ENCODE measurements at regions not wholly inside any gene's neighbourhood (a gene's known extent, or its start where the extent isn't known, plus 50 kb on each side); places are given as distances from the start of the nearest gene placed in this dataset.

DNA sequence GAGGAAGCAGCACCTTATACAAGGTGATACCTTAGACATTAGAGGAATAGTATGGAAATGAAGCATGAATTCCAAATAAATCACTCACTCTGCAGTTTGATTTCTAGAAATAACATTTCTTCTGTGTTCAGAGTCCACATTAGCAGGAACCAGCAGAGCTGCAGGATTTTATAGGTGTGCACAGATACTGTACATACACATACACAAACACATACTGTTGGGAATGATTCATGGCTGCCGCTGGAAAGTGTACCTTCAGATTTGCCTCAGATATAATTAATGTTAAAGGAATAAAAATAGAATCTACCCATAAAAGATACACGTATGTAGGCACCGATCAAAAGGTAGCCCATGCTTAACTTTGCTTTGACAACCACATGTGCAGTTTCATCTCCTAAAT lies 578.1 kb downstream of the CSNK1G3 start:
- 85% methylated on average over 3 of the region's 3 CpGs for WGBS
- H3K9me3 ChIP-seq (ENCODE audit: control insufficient read depth in 4 of 4, low read length in 3 of 4), result no peaks in the 10 kb centered on the region
- DNase-seq (ENCODE audit: low spot score), result no peak
- H3K36me3 ChIP-seq (ENCODE audit: control insufficient read depth in 4 of 4, insufficient read depth in 3 of 4, low read depth in 1 of 4, low read length in 3 of 4), result no peaks in the 10 kb centered on the region
- H3K9ac ChIP-seq (ENCODE audit: low read depth in 1 of 2, low read length in 2 of 2), result no peak overlapping the region
- no peaks in the 10 kb centered on the region for H3K27me3 ChIP-seq (ENCODE audit: control insufficient read depth in 4 of 4, insufficient read depth in 4 of 4, low read length in 3 of 4)
- H3K27ac ChIP-seq (ENCODE audit: low read depth in 1 of 2, low read length in 2 of 2), result no peak overlapping the region
- H3K4me1 ChIP-seq (ENCODE audit: control insufficient read depth in 4 of 4, insufficient read depth in 4 of 4, low read length in 3 of 4), result no peaks in the 10 kb centered on the region
- TF ChIP-seq, protein P1, sequence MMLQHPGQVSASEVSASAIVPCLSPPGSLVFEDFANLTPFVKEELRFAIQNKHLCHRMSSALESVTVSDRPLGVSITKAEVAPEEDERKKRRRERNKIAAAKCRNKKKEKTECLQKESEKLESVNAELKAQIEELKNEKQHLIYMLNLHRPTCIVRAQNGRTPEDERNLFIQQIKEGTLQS (IDR thresholded peaks at IDR 0.05), result no peak
- TF ChIP-seq FOXA2 (IDR thresholded peaks at IDR 0.05) (no peak), RXRA (IDR thresholded peaks at IDR 0.05) (no peak), SP1 (IDR thresholded peaks at IDR 0.05) (no peak)
- TF ChIP-seq, protein P2, sequence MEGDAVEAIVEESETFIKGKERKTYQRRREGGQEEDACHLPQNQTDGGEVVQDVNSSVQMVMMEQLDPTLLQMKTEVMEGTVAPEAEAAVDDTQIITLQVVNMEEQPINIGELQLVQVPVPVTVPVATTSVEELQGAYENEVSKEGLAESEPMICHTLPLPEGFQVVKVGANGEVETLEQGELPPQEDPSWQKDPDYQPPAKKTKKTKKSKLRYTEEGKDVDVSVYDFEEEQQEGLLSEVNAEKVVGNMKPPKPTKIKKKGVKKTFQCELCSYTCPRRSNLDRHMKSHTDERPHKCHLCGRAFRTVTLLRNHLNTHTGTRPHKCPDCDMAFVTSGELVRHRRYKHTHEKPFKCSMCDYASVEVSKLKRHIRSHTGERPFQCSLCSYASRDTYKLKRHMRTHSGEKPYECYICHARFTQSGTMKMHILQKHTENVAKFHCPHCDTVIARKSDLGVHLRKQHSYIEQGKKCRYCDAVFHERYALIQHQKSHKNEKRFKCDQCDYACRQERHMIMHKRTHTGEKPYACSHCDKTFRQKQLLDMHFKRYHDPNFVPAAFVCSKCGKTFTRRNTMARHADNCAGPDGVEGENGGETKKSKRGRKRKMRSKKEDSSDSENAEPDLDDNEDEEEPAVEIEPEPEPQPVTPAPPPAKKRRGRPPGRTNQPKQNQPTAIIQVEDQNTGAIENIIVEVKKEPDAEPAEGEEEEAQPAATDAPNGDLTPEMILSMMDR (IDR thresholded peaks at IDR 0.05; ENCODE audit: low read depth, low read length, missing input control), result no peak
- TF ChIP-seq, protein P3, sequence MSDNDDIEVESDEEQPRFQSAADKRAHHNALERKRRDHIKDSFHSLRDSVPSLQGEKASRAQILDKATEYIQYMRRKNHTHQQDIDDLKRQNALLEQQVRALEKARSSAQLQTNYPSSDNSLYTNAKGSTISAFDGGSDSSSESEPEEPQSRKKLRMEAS (IDR thresholded peaks at IDR 0.05), result no peak
- H3K4me3 ChIP-seq (ENCODE audit: low read depth in 1 of 3, low read length in 3 of 3), result no peak overlapping the region

DNA sequence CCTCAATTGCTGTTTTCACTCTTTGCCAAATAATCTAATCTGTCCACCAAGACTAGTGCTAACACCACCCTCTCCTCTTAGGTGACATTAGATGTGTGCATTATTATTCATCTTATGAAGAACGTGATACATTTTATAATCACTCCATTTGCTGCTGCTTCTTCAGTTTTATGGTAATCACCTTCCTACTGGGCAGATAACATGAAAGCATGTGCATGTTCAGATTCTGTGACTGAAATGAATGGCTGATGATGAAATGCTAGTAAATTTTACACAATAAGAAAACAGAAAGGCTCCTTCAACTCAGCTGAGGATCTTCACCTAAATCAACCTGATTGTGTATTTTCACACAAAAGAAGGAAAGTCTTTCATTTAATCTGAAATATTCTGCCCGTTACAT lies 577.6 kb downstream of the CSNK1G3 start:
- no peak overlapping the region for H3K4me3 ChIP-seq (ENCODE audit: low read depth in 1 of 3, low read length in 3 of 3)
- no peak overlapping the region for H3K9ac ChIP-seq (ENCODE audit: low read depth in 1 of 2, low read length in 2 of 2)
- TF ChIP-seq, protein P3 (IDR thresholded peaks at IDR 0.05), result no peak
- TF ChIP-seq SP1 (IDR thresholded peaks at IDR 0.05) (no peak), HNF4A (conservative IDR thresholded peaks at IDR 0.05) (no peak), EGR1 (IDR thresholded peaks at IDR 0.05; ENCODE audit: low read depth in 2 of 2) (no peak), FOXA2 (IDR thresholded peaks at IDR 0.05) (no peak), RAD21 (IDR thresholded peaks at IDR 0.05) (no peak), RXRA (IDR thresholded peaks at IDR 0.05) (no peak), TAF1 (conservative IDR thresholded peaks at IDR 0.05) (no peak), JUND (IDR thresholded peaks at IDR 0.05) (no peak)
- TF ChIP-seq, protein P4, sequence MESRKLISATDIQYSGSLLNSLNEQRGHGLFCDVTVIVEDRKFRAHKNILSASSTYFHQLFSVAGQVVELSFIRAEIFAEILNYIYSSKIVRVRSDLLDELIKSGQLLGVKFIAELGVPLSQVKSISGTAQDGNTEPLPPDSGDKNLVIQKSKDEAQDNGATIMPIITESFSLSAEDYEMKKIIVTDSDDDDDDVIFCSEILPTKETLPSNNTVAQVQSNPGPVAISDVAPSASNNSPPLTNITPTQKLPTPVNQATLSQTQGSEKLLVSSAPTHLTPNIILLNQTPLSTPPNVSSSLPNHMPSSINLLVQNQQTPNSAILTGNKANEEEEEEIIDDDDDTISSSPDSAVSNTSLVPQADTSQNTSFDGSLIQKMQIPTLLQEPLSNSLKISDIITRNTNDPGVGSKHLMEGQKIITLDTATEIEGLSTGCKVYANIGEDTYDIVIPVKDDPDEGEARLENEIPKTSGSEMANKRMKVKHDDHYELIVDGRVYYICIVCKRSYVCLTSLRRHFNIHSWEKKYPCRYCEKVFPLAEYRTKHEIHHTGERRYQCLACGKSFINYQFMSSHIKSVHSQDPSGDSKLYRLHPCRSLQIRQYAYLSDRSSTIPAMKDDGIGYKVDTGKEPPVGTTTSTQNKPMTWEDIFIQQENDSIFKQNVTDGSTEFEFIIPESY (IDR thresholded peaks at IDR 0.05), result no peak
- TF ChIP-seq, protein P1 (IDR thresholded peaks at IDR 0.05), result no peak
- TF ChIP-seq, protein P5, sequence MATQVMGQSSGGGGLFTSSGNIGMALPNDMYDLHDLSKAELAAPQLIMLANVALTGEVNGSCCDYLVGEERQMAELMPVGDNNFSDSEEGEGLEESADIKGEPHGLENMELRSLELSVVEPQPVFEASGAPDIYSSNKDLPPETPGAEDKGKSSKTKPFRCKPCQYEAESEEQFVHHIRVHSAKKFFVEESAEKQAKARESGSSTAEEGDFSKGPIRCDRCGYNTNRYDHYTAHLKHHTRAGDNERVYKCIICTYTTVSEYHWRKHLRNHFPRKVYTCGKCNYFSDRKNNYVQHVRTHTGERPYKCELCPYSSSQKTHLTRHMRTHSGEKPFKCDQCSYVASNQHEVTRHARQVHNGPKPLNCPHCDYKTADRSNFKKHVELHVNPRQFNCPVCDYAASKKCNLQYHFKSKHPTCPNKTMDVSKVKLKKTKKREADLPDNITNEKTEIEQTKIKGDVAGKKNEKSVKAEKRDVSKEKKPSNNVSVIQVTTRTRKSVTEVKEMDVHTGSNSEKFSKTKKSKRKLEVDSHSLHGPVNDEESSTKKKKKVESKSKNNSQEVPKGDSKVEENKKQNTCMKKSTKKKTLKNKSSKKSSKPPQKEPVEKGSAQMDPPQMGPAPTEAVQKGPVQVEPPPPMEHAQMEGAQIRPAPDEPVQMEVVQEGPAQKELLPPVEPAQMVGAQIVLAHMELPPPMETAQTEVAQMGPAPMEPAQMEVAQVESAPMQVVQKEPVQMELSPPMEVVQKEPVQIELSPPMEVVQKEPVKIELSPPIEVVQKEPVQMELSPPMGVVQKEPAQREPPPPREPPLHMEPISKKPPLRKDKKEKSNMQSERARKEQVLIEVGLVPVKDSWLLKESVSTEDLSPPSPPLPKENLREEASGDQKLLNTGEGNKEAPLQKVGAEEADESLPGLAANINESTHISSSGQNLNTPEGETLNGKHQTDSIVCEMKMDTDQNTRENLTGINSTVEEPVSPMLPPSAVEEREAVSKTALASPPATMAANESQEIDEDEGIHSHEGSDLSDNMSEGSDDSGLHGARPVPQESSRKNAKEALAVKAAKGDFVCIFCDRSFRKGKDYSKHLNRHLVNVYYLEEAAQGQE (IDR thresholded peaks at IDR 0.05), result no peak
- 41% methylated on average over 2 of the region's 2 CpGs for WGBS
- H3K4me1 ChIP-seq (ENCODE audit: control insufficient read depth in 4 of 4, insufficient read depth in 4 of 4, low read length in 3 of 4), result no peaks in the 10 kb centered on the region
- no peak overlapping the region for H3K27ac ChIP-seq (ENCODE audit: low read depth in 1 of 2, low read length in 2 of 2)
- no peaks in the 10 kb centered on the region for H3K36me3 ChIP-seq (ENCODE audit: control insufficient read depth in 4 of 4, insufficient read depth in 3 of 4, low read depth in 1 of 4, low read length in 3 of 4)
- H3K27me3 ChIP-seq (ENCODE audit: control insufficient read depth in 4 of 4, insufficient read depth in 4 of 4, low read length in 3 of 4), result no peaks in the 10 kb centered on the region
- no peaks in the 10 kb centered on the region for H3K9me3 ChIP-seq (ENCODE audit: control insufficient read depth in 4 of 4, low read length in 3 of 4)
- DNase-seq (ENCODE audit: low spot score), result no peak
